HG03575 (cell line): ENCODE measurements at regions not wholly inside any gene's neighbourhood (a gene's known extent, or its start where the extent isn't known, plus 50 kb on each side); places are given as distances from the start of the nearest gene placed in this dataset.
"Not testable (repeated sequence)": the region's sequence is repeated elsewhere in the genome, so short reads cannot be mapped to it uniquely, and the experiment has no call there.

Source experiments
- ATAC-seq: cut with Tn5 transposase; IDR thresholded peaks from one replicate; pipeline ENCODE4 v1.9.1; 2021; ENCODE audit not compliant: unreplicated experiment, insufficient number of reproducible peaks, low FRiP score; ENCODE audit errors: extremely low read depth

DNA sequence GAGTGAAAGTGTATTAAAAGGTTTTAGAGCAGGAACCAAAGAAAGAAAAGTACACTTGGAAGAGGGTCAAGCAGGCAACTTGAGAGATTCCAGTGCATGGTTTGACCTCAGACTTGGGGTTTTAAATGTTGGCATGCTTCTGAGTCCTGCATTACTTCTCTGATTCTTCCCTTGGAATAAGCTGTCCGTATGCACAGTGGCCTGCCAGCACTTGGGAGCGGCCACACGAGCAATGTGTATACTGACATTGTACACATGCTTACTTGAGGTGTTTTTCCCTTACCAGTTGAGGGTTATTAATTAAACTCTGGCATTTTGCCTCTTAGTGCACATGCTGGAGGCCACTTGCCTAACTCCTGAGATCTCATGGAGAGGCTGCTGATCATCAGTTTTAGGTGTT is 786.6 kb upstream of the RGS18 start:
- no peak for ATAC-seq

DNA sequence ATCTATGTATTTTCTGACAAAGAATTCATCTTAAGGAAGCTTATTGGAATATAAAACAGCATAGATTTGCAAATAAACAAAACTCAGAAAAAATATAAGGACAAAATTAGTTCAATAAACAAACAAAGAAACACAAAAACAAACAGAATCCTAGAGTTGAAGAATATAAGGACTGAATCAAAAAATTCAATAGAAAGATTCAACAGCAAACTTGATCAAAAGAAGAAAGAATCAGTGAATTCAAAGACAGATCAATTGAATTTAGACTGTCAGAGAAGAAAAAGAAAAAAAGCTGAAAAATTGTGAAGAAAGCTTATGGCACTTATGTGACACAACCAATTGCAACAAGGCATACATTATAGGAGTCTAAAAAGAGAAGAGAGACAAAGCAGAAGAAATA is 770.0 kb upstream of the RGS18 start:
- no peak for ATAC-seq

DNA sequence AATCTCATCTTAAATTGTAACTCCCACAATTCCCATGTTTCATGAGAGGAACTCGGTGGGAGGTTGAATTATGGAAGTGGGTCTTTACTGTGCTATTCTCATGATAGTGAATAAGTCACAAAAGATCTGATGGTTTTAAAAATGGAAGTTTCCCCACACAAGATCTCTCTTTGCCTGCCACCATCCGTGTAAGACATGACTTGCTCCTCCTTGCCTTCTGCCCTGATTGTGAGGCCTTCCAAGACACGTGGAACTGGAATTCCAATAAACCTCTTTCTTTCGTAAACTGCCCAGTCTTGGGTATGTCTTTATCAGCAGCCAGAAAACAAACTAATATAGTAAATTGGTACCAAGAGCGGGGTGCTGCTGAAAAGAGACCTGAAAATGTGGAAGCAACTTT is 761.6 kb upstream of the RGS18 start:
- no peak for ATAC-seq

DNA sequence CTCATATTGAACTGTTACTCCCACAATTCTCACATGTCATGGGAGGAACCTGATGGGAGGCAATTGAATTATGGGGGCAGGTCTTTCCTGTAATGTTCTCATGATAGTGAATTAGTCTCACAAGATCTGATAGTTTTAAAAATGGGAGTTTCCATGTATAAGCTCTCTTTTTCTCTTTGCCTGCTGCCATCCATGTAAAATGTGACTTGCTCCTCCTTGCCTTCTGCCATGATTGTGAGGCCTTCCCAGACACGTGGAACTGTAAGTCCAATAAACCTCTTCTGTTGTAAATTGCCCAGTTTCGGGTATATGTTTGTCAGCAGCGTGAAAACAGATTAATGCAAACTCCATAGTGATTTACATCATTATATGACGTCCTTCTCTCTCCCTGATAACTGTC is 759.7 kb upstream of the RGS18 start:
- ATAC-seq: no peak

DNA sequence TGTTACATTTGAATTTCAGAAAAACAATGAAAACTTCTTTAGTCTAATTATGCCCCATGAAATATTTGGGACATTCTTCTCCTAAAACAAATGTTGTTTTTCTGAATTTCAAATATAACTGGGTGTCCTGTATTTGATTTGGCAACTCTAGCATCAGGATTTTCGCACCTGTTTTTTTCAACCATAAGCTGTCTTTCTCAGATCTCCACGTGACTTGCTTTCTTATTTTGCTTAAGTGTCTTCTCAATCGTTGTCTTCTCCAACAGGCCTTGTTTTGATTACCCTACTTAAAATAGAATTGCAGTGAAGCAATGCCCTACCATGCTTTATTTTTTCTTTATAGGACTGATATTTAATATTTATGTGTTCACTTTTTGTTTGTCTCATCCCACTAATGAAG is 752.8 kb upstream of the RGS18 start:
- no peak for ATAC-seq

DNA sequence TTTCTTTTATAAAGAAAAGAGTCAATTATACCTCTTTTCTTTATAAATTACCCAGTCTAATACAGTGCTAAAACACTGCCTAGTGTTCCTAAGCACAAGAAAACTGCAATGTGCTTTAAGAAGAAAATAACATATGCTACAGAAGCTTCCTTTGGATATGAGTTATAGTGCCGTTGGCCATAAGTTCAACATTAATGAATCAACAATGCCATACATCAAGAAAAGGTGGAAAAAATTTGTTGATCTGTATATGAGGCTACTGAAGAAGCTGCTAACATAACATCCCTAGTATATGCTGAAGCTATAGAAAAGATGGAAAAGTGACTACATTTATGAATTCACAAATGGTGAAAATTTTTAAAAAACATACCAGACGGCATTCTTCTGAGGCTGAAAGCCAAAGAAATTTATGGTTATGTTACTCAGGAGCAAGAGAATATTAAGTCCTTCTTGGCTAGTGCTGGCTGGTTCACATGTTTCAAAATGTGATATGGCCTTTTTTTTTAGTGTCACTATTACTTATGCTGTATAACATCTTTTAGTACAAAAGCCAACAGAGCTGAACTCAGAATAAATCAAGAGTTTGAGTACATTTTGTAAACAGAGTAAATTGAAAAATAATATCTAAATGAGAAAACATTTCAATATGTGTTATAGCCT is 743.2 kb upstream of the RGS18 start:
- ATAC-seq: no peak

DNA sequence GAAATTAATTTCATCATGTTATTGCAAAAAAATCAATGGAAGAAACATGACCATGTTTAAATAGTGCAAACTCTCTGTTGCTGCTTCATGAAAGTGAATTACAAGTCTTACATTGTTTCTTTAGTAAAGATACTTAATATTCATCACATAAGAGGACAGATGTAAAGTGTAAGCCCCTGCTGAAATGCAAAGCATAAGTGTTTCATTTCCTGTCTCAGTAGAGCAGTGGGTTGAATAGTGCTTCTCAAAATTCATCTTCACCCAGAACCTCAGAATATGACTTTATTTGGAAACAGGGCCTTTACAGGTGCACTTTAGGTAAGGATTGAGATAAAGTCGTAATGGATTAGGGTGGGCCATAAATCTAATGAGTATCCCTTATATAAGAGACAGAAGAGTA is 738.4 kb upstream of the RGS18 start:
- ATAC-seq: no peak

DNA sequence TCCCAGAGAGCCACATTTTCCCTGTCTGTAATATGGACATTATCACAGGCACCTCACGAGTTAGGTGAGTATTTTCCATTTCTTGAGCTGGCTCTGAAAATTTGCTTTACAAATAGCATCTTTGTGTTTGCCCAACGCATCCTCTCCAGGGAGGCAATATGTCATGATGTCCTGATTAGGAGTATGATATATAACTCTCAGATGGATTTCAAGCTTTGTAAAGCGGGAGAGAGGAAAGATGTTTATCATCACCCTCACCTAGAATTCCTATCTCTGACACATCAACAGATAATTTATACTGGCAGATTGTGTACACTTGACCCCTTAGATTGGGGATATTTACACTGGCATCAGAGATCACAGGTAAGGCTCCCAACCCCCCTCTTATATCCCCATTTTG is 730.7 kb upstream of the RGS18 start:
- ATAC-seq: no peak

DNA sequence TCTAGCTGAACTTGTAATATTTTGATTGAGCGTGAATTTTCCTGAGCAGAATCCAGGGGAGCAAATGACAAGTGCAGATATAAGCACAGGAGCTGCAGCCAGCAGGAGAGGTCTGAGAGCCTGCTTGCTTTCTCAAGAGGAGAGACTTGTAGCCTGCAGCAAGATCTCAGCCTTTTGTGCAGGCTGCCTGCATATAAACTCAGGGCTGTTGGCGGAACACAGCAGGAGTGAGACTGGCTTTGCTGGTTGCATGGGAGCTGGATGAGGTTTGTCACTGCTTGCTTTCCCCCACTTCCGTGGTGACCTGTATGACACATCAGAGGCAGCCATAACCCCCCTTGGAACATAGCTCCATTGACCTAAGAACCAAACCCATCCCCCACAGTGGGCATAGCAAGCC is 725.4 kb upstream of the RGS18 start:
- no peak for ATAC-seq

DNA sequence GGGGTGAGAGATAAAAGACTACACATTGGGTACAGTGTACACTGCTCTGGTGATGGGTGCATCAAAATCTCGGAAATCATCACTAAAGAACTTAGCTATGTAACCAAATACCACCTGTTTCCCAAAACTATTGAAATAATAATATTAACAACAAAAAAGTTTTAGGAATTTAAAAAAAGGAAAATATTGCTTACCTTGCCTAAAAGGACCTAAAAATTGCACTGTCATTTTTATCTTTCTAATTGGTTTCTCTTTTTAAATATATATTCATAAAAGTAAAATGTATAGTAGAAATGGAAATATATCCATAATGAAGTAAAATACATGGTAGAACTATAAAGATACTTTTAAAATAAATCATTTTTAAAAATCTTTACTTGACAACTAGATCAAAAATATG is 719.3 kb upstream of the RGS18 start:
- no peak for ATAC-seq

DNA sequence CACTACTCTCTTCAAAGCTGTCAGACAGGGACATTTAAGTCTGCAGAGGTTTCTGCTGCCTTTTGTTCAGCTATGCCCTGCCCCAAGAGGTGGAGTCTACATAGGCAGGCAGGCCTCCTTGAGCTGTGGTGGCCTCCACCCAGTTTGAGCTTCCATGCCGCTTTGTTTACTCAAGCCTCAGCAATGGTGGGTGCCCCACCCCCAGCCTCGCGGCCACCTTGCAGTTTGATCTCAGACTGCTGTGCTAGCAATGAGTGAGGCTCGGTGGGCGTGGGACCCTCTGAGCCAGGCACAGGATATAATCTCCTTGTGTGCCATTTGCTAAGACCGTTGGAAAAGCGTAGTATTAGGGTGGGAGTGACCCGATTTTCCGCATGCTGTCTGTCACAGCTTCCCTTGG is 710.0 kb upstream of the RGS18 start:
- ATAC-seq: not testable (repeated sequence)

DNA sequence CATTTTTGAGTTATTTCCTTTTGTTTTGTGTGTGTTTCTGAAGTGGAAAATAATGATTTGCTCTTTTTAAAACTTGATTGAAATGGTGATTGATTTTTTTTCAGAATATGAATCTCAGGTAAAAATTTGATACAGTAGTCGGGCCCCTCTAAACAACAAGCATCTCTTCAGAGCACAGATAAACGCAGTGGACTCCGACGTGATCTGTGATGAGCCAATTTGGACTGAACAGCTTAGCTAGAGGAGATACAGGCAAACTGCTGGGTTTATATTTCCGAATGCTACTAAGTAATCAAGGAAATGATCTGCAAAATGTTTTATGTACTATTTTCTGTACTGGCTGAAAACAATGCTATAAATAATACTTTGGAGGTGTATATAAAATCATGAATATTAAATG is 705.7 kb upstream of the RGS18 start:
- no peak for ATAC-seq

DNA sequence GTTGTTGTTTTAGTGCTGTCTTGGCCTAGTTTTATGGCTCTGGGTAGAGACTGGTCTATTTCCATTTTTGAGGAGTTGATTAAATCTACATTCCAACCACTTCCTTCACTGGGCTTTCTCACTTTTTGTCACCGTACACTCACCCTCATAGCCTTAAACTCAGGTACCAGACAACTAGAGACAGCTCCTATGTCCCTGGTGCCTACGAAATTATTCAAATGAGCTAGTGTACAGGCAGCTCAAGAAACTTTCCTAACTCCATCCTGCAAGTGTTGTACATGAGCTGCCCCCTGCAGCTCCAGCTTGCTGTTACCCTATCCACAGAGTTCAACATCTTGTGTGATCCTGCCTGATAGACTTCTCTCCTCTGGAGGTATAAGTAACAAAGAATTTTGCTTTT is 704.8 kb upstream of the RGS18 start:
- ATAC-seq: no peak

DNA sequence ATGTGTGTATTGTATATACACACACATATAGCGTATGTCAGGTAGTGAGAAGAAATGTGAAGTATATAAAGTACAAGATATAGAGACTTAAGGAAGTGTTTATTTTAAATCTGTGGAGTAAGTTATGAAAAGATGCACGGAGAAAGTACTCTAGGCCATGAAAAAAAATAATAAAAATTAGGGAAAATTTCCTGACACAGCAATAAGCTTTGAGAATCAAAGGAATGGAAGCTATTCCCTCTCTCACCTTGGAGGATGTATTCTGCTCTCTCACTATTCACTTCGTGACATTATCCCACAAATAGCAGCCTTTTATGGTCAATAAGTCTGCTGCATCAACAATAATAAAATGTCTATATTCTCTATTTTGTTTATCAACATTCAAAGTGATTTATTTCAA is 700.4 kb upstream of the RGS18 start:
- ATAC-seq: no peak

DNA sequence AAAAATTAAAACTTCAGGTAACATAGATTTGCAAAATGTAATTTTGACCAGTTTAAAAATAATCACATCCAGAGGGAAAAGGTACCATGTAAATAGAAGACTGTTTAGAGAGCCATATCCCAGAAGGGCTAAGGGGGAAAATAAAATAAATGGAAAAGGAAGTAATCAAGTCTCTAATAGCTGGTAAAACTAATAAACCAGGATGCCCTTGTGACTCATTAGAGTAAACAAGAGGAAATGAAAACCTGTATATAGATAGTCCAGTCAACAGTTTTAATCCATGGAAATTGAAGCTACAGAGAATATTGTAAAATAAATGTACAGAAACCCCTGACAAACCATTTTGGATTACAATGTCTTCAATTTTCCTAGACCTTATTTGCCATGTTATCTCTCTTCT is 698.0 kb upstream of the RGS18 start:
- no peak for ATAC-seq

DNA sequence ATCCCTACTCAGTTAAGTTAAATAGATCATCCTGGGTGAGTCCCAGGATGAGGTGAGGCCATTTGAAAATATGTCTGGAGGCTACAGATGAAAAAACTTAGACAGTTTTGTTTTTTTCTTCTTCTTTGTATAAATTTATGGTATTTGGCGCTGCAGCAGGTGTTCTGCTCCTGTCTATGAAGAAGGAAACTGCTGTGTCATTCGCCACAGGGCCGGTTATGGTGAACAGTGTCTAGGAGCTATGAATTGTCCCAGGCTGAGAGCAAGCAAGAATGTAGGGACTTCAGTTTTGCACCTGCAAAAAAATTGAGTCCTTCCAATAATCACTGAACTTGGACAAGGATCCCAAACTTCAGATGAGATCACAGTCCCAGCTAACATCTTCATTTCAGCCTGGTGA is 674.3 kb upstream of the RGS18 start:
- no peak for ATAC-seq

DNA sequence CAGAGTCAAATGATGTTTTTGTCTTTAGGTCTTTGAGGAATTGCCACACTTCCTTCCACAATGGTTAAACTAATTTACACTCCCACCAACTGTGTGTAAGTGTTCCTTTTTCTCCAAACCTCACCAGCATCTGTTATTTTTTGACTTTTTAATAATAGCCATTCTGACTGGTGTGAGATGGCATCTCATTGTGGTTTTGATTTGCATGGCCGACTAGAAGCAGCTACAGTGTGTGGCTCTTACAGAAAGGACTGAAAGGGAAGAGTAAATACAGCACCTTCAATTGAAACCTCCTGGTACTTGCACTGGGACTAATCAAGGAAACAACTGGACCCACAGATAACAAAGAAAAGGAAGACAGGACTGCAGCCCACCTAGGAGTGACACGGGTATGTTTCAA is 668.0 kb upstream of the RGS18 start:
- no peak for ATAC-seq

DNA sequence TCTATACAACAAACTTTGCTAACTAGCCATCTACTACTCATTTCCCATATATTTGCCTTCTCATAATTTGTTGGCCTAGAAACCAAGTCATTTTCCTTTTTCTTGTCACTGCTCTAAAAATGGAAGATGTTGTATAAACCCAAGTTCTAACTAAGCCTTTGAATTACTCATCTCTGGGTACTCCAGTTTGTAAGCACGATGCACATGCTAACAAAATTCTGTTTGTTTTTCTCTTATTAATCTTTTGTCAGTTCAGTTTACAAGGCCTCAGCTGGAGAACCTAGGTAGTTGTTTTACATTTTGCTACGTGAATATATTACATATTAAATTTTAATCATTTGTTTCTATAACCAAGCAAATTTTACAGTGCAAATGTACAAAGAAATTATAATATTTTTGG is 663.2 kb upstream of the RGS18 start:
- no peak for ATAC-seq

DNA sequence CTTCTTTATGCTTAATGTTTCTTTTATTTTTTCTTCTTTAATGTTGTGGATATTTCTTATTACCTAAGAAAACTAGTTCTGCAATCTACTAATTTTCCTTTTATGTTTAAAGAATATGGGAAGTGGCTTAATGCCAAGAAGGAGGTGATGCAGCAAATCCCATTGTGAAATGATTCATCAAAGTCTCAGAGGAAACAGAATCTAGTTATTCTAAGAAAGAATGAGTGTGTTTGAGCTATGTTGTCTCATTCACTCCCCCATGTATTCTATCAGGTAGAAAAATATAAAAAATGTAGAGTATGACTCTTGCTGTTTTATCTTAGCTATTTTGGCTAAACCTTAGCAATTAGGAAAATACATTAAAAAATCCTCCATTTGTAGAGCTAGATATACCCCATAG is 659.9 kb upstream of the RGS18 start:
- no peak for ATAC-seq

DNA sequence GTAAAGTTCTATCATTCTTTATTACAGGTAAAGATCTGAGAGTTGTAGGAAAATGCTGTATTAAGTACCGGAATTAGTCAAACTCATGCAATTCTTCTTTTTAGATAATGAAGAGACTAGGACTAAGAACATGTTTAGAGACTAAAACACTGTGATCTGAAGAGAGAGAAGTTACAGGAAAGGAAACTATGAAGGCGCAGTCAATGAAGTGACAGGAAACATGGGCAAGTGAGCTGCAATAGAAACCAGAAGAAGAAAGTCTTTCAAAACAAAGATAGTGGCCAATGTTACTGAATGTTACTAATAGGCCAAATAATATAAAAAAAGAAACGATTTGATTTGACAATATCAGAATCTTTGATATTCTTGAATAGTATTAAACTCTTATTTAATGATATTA is 659.4 kb upstream of the RGS18 start:
- no peak for ATAC-seq

DNA sequence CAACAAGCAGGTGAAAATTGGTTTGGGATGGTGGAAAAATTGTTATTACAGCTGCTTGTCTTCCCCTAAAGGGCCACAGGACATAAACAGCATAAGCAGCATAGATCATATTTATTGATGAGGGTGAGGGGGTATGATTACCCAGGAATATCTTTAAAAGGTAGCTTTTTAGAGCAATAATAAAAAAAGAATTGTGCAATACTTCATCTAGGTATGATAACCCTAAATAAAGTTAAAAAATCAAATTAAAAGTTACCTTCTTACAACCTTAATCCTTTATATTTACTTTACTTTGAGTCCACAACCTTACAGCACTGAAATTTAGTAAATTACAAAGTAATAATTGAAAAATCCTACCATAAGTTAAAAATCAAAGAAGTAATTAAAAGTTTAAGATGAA is 653.3 kb upstream of the RGS18 start:
- ATAC-seq: no peak

DNA sequence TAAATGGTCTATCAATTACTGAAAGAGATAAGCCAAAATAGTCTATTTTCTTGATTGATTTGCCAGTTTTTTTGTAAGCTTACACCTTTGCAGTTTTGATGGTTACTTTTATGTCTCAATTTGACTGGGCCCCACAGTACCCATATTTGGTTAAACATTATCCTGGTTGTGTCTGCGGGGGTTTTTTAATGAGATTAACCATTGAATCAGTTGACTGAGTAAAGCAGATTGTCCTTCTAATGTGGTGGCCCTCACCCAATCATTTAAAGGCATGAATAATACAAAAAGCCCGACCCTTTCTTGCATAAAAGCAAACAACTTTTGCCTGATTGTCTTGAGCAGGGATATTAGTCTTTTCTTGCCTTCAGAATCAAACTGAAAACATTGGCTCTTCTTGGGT is 650.0 kb upstream of the RGS18 start:
- ATAC-seq: no peak
